T-helper 1 cell (primary cell): ENCODE measurements at regions not wholly inside any gene's neighbourhood (a gene's known extent, or its start where the extent isn't known, plus 50 kb on each side); places are given as distances from the start of the nearest gene placed in this dataset.
"Not testable (repeated sequence)": the region's sequence is repeated elsewhere in the genome, so short reads cannot be mapped to it uniquely, and the experiment has no call there.

Experiments used
- DNase-seq, 5 donors: peaks; one replicate each; pipeline ENCODE4 v3.0.0-alpha.2; 2012 to 2020

DNA sequence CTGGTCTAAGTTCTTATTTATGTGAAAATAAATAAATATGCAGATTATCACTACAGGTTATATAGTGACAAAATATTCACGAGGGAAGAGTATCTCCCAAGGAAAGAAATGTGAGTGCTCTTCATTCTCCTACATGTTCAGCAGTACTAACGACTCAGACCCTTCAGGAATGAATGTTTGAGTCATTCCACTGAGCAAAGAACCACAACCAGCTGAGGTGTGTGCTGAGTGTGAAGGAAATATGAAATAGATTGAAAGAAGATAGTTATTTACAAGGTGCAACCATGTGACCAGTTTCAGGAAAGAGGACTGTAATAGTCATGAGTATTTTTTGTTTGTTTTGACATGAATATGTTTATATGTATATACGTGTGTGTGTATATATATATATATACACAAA is 228.7 kb downstream of the TUSC1 start:
- no peak for DNase-seq

DNA sequence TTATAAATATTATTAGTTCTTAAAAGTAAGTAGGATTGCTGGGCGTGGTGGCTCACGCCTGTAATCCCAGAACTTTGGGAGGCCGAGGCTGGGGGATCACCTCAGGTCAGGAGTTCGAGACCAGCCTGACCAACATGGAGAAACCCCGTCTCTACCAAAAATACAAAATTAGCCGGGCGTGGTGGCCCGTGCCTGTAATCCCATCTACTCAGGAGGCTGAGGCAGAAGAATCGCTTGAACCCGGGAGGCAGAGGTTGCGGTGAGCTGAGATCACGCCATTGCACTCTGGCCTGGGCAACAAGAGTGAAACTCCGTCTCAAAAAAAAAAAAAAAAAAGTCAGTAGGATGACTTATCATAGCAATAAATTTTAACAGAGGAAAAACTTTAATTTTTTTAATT is 232.5 kb downstream of the TUSC1 start:
- not testable (repeated sequence) for DNase-seq

DNA sequence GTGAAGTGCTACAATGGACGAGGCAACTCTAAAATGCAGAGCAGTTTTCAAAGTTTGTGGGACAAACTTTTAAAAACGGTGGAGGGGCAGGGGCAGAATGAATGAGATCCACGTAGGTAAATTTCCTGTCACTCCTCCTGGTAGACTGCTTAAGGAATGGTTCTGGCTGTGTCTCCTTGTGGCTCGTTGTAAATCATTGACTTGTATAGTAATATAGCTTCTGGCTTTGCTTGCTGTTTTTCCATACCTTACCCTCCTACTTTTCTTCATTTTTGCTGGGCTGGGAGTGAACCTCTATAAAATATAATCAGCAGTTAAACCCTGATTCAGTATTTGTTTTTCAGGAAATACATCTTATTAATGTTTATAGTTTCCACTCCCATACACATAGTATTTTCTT is 235.7 kb downstream of the TUSC1 start:
- no peak for DNase-seq

DNA sequence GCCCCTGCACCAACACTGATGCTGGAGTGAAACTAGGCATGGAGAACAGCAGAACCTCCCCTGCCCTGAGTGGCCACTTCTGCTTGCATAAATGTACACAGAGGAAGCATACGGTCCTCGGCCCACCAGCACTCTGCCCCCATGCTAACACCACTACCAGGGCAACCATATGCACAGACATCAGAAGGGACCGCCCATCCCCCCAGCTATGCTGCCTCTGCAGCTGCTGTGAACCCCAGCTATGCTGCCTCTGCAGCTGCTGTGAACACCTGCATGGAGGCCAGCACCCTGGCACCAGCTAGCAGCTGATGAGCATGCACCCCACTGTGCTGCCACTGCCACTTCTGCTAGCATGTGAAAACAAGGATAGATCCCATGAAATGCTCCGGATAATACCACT is 250.3 kb downstream of the TUSC1 start:
- DNase-seq = no peak

DNA sequence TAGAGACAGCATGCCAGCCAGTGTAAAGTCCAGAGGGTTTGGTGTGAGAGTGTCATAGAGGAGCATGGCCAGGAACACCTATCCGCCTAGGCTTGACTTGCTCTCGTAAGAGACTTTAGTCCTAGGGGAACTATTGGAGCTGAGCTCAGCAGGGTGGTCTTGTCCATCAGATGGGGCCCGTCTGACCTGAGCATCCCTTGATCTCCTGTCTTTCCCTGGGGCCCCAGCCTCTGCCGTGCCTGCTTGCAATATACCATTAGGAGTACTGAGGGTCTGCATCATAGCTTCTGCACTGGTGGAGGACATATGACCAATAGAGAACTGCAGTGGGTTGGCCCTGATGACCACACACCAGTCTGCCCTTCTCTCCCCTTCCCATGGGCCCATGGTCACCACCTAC is 251.0 kb downstream of the TUSC1 start:
- DNase-seq = no peak

DNA sequence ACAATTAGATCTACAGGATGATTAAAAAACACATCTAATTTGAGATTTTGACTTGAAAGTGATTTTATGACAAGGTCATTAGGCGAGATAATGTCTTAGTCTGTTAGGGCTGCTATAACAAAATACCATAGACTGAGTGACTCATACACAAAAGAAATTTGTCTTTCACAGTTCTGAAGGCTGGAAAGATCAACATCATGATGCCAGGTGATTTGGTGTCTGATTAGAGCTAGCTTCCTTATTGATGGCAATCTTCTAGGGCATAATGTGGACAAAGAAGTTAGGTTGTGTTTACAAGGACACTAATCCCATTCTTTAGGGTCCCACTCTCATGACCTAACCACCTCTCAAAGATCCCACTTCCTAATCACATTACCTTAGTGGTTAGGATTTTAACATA is 256.7 kb downstream of the TUSC1 start:
- DNase-seq = no peak

DNA sequence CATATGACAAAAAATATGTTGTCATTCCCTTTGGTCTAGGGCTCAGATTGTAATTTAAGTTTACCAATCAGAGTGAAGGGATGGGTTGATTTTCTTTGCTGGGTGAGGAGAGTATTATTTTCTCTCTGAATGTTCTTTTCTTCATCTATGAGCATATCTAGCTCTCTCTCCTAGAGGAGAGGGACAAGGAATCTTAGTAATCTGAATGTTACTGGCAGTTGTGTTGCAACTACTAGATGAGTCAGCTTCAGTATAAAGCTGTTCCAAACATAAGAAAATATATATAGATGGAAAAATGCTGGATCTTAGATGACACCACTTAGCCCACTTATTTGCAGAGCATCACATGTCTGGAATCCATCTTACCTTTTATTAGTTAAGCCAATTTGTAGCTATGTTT is 259.3 kb downstream of the TUSC1 start:
- no peak for DNase-seq

DNA sequence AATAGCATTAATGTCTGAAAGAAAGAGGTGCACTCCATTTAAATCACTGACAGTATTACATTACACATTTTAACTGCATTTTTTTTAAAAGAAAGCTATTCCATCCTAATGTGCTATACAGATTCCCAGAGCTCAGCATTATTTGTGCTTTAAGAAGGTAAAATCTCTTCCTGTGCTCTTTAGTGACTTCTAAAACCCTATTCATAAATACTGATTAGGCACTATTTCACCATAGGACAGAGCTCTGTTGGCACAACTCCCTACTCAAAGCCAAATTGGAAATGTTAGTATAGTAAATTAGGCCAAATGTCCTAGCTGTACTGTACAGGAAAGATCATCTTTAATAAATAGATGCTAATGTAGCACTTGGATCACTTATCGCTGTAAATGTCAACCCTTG is 262.5 kb downstream of the TUSC1 start:
- DNase-seq = no peak

DNA sequence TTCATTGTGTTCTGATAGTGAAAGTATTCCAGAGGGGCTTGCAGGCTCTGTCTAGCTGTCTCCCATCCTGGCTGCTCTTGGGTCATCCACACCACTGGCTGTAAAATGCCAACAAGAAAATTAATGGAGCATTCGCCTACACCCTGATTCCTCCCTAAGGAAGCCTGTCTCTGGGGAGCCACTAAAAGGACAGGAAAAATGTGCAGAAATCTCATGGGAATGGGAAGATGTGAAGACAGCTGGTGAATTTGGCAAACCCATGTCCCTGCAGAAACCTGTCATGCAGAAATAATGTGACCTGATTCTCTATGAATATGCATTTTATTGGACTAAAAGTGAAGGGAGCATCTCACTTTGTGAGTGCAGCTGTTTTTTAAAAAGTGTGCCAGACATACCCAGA is 265.6 kb downstream of the TUSC1 start:
- DNase-seq = no peak

DNA sequence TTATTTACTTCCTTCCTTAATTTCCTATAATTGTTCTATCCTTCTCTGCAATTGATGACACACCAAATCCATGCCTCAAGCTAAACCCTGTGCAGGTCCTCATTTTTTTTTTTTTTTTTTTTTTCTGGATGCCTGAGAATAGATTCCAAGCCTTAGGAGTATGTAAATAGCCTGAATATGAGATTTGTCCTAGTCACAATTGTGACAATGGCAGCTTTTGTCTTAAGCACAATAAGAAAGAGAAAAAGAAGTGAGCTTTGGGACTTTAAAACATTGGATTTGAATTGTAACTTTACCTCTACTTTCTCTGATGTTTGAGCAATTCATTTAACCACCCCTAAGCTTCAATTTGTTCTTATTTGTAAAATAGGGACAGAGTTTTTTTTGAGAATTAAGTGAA is 280.5 kb downstream of the TUSC1 start:
- DNase-seq = no peak

DNA sequence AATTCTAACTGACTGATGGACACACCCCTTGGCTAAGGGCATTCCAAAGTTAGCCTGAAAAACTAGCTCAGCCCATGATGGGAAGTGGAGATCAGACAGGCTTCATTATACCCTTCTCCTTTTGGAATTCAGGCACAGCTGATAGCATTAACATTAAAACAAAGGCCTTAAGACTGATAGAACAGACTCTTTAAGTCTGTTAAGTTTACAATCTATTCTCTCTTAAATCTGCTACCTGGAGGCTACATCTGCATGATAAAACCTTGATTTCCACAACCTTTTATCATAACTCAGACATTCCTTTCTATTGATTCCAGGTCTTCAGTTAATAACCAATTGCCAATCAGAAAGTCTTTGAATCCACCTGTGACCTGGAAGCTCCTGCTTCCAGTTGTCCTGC is 281.4 kb downstream of the TUSC1 start:
- no peak for DNase-seq

DNA sequence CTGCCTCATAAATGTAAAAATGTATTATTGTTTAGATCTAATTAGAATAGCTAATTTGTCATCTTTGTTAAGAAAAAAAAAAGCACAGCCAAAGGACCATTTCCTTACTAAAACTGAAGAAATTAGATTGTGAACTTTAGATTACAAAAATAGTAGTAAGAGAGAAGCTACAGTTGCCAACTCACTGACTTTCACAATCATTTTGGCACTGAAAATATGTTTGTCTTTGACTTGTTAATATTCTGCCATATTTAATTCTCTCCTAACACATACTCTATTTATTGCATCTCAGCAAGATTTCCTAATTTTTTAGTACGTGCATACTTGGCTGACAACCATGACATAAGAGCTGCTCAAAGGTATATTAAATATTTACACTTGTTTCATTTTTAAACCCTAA is 297.1 kb downstream of the TUSC1 start:
- no peak for DNase-seq

DNA sequence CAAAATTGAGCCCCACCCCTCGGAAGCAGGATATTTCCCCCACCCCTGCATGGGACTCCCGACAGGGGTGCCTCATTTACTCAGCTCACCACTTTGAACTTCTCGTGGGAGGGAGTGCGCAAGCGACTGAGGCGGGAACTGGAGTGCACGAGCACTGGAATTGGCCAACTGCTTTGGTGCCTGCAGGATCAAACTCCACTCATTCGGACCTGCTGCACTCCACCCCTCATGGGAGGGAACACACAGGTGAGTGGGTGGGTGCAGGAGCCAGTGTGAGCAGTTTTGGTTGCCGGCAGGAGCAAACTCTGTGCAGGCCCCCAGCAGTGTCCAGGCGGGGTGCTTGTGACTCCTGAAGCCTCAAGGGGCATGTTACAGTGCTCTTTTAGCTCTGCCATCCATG is 301.2 kb downstream of the TUSC1 start:
- DNase-seq = no peak

DNA sequence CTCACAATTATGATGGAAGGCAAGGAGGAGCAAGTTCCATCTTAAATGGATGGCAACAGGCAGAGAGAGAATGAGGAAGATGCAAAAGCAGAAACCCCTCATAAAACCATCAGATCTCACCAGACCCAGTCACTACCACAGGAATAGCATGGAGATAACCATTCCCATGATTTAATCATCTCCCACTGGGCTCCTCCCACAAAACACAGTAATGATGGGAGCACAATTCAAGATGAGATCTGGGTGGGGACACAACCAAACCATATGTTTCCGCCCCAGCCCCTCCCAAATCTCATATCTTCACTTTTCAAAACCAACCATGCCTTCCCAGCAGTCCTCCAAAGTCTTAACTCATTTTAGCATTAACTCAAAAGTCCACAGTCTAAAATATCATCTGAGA is 304.0 kb downstream of the TUSC1 start:
- no peak for DNase-seq

DNA sequence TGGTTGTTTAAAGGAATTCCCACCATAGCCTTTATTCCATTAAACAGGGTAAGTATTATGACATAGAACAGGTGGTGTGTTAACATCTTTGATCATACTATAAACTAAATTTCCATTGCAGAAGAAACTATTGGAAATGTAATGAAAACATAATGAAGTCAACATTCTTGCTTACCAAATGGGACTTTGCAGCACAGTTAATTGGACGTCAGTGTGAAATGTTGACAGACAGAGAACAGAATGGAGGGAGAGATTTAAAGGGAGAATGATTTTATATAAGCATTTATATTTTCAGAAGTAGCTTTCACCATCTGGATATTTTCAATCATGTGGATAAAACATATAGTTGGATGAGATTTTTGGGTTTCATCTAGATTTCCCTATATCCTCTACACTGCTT is 311.3 kb downstream of the TUSC1 start:
- no peak for DNase-seq

DNA sequence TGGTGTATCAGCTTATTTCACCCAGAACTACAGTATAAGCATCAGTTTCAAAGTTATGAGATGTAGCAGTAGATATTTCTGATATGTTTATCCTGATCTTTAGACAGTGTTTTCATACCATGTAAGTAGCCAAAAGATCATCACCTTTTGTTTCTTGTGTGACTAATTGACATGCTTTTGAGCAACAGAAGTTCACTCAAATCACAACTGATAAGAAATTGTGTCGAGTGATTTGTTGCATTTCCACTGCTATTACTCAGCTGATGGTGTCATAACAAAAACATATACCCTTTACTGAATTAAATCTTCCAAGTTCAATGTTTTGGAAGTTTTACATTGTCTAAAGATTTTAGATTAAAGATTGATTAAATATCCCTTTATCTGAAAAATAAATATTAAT is 324.5 kb downstream of the TUSC1 start:
- DNase-seq = no peak

DNA sequence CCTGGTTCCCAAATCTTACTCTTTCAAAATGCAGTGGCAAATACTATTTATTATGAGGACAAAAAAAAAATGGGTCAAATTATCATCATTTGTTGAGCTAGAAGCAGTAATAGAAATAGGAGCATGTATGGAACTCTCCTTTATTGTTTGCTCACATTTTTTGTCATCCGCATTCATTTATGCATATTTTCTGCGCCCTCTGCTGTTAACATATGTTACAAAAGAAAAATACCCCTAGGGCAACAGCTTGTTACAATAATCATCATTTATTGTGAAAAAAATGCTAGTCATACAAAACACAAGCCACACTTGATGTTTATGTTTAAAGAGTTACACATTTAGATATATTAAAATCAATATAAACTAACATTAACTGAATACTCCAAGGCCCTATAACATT is 328.2 kb downstream of the TUSC1 start:
- no peak for DNase-seq

DNA sequence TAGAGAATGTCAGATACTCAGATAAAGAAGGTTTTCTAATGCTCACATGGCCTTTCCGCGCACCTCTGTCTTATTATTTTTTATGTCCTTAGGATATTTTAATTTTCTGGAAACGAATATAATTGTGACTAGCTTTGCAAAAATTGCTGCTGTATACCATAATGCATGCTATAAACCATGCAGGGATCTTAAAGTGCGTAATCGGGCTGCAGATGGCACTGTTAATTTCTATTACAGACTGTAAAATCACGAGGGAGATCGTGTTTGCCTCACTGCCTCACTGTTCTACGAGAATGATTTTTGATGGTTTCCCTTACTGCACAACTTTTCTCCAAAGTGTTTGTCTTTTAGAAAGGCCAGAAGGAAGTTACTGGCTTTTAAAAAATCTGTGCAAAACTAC is 356.1 kb downstream of the TUSC1 start:
- DNase-seq = no peak

DNA sequence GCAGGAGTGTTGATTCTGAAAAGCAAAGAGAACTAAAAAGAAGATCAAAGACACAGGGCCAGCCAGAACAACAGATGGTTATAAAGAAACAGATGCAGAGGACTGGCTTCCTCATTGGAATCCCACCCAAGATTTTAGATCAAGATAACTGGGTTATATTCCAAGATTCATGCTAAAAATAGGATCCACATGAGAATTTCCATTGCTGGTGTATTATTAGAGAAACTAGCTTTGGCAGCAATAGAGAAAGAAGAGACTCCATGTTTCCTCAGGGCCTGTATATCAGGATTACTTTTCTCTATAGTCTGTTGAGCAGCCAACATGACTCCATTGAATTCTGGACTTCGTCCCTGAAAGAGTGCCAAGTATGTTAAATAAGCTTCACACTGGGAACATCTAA is 367.3 kb downstream of the TUSC1 start:
- DNase-seq = no peak

DNA sequence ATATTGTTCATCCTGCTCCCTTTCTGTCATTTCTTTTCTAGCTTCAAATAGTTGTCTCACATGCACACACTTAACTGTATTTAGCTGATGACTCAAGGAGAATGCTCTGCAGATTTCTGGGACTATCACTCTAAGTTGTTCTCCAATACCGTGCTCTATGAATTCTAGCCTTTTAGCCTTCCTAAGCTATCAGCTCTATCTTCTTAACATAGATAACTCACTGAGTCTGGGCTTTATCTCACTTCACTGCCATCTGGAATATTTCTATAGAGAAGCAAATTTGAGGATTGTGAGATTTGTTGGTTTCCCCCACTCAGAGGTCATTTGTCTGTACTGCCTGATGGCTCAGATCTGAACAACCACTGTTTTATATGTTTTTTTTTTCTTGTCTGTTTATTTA is 369.7 kb downstream of the TUSC1 start:
- DNase-seq = no peak

DNA sequence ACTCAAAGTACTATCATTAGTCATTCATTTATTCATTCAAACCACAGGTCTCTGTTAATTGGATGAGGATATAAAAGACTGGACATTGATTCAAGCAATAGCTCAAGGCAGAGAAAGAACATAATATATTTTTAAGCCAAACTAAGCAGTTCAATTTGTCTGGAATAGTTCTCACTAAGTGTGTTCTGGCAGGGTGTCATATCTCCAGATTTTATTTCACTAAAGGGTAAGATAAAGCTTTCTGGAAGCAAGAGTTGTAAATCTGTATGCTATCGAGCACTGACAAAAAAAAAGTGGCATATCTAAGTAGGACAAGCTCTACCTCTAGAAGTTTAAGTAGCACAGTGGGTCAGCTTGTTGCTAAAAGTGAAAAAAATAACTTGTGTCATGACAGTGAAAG is 375.6 kb downstream of the TUSC1 start:
- no peak for DNase-seq

DNA sequence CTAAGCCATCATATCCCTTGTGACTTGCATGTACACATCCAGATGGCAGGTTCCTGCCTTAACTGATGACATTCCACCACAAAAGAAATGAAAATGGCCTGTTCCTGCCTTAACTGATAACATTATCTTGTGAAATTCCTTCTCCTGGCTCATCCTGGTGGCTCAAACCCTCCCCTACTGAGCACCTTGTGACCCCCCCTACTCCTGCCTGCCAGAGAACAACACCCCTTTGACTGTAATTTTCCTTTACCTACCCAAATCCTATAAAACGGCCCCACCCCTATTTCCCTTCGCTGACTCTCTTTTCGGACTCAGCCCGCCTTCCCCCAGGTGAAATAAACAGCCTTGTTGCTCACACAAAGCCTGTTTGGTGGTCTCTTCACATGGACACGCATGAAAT is 390.0 kb downstream of the TUSC1 start:
- not testable (repeated sequence) for DNase-seq

DNA sequence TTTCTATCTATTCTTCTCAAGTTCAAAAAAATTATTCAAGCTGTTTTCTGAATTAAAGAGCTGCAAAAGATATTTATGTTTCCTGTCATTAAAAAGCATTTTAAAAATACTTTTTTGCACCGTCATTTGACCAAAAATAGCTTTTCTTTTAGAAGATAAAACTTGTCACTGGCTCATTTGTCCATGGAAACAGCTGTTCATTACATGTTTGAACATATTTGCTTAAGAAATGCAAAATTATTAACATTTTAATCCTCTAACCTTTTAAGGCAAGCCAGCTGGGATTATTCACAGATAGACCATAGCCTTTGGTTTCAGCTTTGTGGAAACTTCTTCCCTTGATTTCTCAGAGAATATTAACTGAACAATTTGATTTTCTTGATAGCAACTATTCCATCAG is 393.9 kb downstream of the TUSC1 start:
- DNase-seq = no peak

DNA sequence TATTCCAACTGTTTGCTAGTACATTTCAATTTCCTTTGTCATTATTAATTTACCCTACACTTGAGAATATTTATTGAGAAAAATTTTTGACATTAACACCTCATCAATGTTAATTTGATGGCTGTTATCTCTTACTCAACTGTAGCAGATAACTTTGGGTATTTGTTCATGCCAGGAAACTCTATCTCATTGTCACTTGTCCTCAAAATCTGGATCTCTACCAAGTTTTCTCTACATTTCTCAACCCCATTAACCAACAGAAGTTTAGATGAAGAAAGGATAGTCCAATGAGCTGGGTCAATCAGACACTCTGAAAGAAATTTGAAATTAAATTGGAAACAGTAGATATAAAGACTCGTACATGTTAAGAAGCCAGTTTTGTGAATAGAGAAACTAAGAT is 395.3 kb downstream of the TUSC1 start:
- no peak for DNase-seq

DNA sequence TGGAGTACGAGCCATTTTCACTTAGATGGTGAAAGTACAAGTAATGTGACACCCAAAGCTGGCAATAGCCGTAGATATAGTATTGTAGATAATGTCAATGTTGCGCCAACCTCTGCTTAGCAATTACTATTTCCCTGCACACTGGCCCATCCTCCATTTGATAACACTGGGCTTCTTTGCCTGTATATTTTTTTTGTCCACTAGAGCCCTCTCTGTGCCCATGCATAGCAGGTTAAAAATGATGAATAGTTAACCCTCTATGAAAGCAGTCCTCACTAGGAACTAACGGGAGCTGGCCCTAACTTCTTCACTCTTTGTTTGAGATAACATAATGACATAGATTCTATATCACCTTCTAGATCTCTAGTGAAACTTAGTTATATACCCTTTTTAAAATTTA is 416.8 kb downstream of the TUSC1 start:
- no peak for DNase-seq

DNA sequence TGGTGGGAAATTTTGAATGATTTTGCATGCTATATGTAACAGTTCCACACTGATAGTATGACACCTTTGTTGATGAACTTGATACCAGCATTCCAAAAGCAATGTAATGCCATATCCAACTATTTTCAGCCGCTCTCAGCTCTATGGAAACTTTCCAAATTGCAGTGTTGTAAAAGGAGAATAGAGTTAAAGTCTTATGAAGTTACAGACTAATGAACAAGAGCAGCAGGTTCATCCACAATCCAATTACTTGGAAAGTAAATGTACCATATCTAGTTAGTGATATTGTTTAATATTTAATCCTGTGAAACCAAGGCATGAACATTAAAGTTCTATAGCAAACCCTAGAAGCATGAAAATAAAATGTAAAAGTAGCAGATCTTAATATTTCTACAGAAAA is 418.2 kb downstream of the TUSC1 start:
- DNase-seq = no peak
